BE2C (cell line): ENCODE measurements at regions not wholly inside any gene's neighbourhood (a gene's known extent, or its start where the extent isn't known, plus 50 kb on each side); places are given as distances from the start of the nearest gene placed in this dataset.

ENCODE experiments used
- DNase-seq: peaks from one replicate; pipeline ENCODE4 v3.0.0-alpha.2; 2020
- H3K27me3 ChIP-seq: fragments of 250-450 bp; sonication (Bioruptor Pico); 2 replicates; pipeline ENCODE4 v1.5.1; 2020; ENCODE audit warnings: mild to moderate bottlenecking
- H3K36me3 ChIP-seq: fragments of 250-450 bp; sonication (Bioruptor Pico); 2 replicates; pipeline ENCODE4 v1.5.1; 2020; ENCODE audit warnings: mild to moderate bottlenecking
- H3K4me1 ChIP-seq: fragments of 250-450 bp; sonication (Bioruptor Pico); 2 replicates; pipeline ENCODE4 v1.5.1; 2020
- H3K4me3 ChIP-seq: 2 replicates; pipeline ENCODE4 v1.5.1; 2011; ENCODE audit warnings: low read depth, low read length
- H3K9me3 ChIP-seq: fragments of 250-450 bp; sonication (Bioruptor Pico); 2 replicates; pipeline ENCODE4 v1.5.1; 2020
- CTCF ChIP-seq: IDR thresholded peaks from 2 replicates; pipeline ENCODE4 v1.5.1; 2012; ENCODE audit warnings: mild to moderate bottlenecking, low read depth, low read length

GRCh38 chr1:200314085-200314750 is 95.6 kb downstream of the ZNF281 start:
- DNase-seq = no peak
- no peaks in the 10 kb centered on the region for H3K4me1 ChIP-seq

GRCh38 chr1:200311256-200311655 is 98.6 kb downstream of the ZNF281 start:
- H3K9me3 ChIP-seq = no peaks in the 10 kb centered on the region
- H3K4me1 ChIP-seq = no peaks in the 10 kb centered on the region
- peaks cover 27% of the 10 kb centered on the region for H3K27me3 ChIP-seq
- no peaks in the 10 kb centered on the region for H3K36me3 ChIP-seq
- TF ChIP-seq CTCF = no peak
- DNase-seq = no peak
- no peak overlapping the region for H3K4me3 ChIP-seq

More at GRCh38 chr1:200314085-200314750, 95.6 kb downstream of the ZNF281 start:
- Histone ChIP-seq H3K9me3 (no peaks in the 10 kb centered on the region), H3K4me3 (no peak overlapping the region), H3K27me3 (peaks cover 47% of the 10 kb centered on the region), H3K36me3 (no peaks in the 10 kb centered on the region)
- no peak for TF ChIP-seq CTCF

GRCh38 chr1:200310824-200311223 is 99.0 kb downstream of the ZNF281 start:
- H3K36me3 ChIP-seq = no peaks in the 10 kb centered on the region
- no peaks in the 10 kb centered on the region for H3K4me1 ChIP-seq
- no peak for TF ChIP-seq CTCF
- peaks cover 24% of the 10 kb centered on the region for H3K27me3 ChIP-seq
- no peaks in the 10 kb centered on the region for H3K9me3 ChIP-seq
- DNase-seq = no peak
- H3K4me3 ChIP-seq = no peak overlapping the region

- DNase-seq = no peak
- no peak for TF ChIP-seq CTCF
- Histone ChIP-seq H3K36me3 (no peaks in the 10 kb centered on the region), H3K9me3 (no peaks in the 10 kb centered on the region), H3K4me3 (no peak overlapping the region), H3K4me1 (no peaks in the 10 kb centered on the region), H3K27me3 (peaks cover 30% of the 10 kb centered on the region)
These were observed 102.1 kb downstream of the ZNF281 start for GRCh38 chr1:200307755-200308066.

GRCh38 chr1:200306944-200307754 is 102.7 kb downstream of the ZNF281 start:
- no peak overlapping the region for H3K4me3 ChIP-seq
- no peaks in the 10 kb centered on the region for H3K36me3 ChIP-seq
- no peaks in the 10 kb centered on the region for H3K9me3 ChIP-seq
- H3K4me1 ChIP-seq = no peaks in the 10 kb centered on the region
- TF ChIP-seq CTCF = peak; percentile 90
- DNase-seq = no peak
- H3K27me3 ChIP-seq = peaks cover 33% of the 10 kb centered on the region

GRCh38 chr1:200305806-200306205 is 104.0 kb downstream of the ZNF281 start:
- Histone ChIP-seq H3K9me3 (no peaks in the 10 kb centered on the region), H3K27me3 (peaks cover 45% of the 10 kb centered on the region), H3K36me3 (no peaks in the 10 kb centered on the region), H3K4me3 (no peak overlapping the region), H3K4me1 (no peaks in the 10 kb centered on the region)
- DNase-seq = no peak
- no peak for TF ChIP-seq CTCF
